ENCODE measurements at regions not wholly inside any gene's neighbourhood (a gene's known extent, or its start where the extent isn't known, plus 50 kb on each side); places are given as distances from the start of the nearest gene placed in this dataset.

GRCh38 chr13:34038541-34039068 lies 220.7 kb downstream of the RFC3 start:
- DNase-seq (ENCODE audit: low read depth, low spot score): no peak

GRCh38 chr13:34039678-34040077 lies 221.7 kb downstream of the RFC3 start:
- no peak for DNase-seq (ENCODE audit: low read depth, low spot score)

GRCh38 chr13:34040863-34041262 lies 222.9 kb downstream of the RFC3 start:
- no peak for DNase-seq (ENCODE audit: low read depth, low spot score)

GRCh38 chr13:34044041-34044440 lies 226.1 kb downstream of the RFC3 start:
- no peak for DNase-seq (ENCODE audit: low read depth, low spot score)

GRCh38 chr13:34044660-34045080 lies 226.7 kb downstream of the RFC3 start:
- no peak for DNase-seq (ENCODE audit: low read depth, low spot score)

GRCh38 chr13:34046457-34046856 lies 228.5 kb downstream of the RFC3 start:
- no peak for DNase-seq (ENCODE audit: low read depth, low spot score)

GRCh38 chr13:34048652-34049051 lies 230.7 kb downstream of the RFC3 start:
- no peak for DNase-seq (ENCODE audit: low read depth, low spot score)

GRCh38 chr13:34056733-34057258 lies 238.8 kb downstream of the RFC3 start:
- no peak for DNase-seq (ENCODE audit: low read depth, low spot score)

GRCh38 chr13:34064456-34065205 lies 246.7 kb downstream of the RFC3 start:
- DNase-seq (ENCODE audit: low read depth, low spot score): no peak

GRCh38 chr13:34065928-34066327 lies 248.0 kb downstream of the RFC3 start:
- DNase-seq (ENCODE audit: low read depth, low spot score): no peak

GRCh38 chr13:34066344-34066743 lies 248.4 kb downstream of the RFC3 start:
- no peak for DNase-seq (ENCODE audit: low read depth, low spot score)

GRCh38 chr13:34070006-34070405 lies 252.1 kb downstream of the RFC3 start:
- DNase-seq (ENCODE audit: low read depth, low spot score): no peak

GRCh38 chr13:34070544-34071303 lies 252.8 kb downstream of the RFC3 start:
- DNase-seq (ENCODE audit: low read depth, low spot score): no peak

GRCh38 chr13:34076319-34076718 lies 258.4 kb downstream of the RFC3 start:
- DNase-seq (ENCODE audit: low read depth, low spot score): no peak

- no peak for DNase-seq (ENCODE audit: low read depth, low spot score)
These were observed 259.2 kb downstream of the RFC3 start for GRCh38 chr13:34076943-34077703.

- DNase-seq (ENCODE audit: low read depth, low spot score): no peak
These were observed 260.5 kb downstream of the RFC3 start for GRCh38 chr13:34078334-34078999.

- no peak for DNase-seq (ENCODE audit: low read depth, low spot score)
These were observed 267.3 kb downstream of the RFC3 start for GRCh38 chr13:34085204-34085603.

- DNase-seq (ENCODE audit: low read depth, low spot score): no peak
These were observed 268.3 kb downstream of the RFC3 start for GRCh38 chr13:34086281-34086680.

- DNase-seq (ENCODE audit: low read depth, low spot score): no peak
These were observed 269.8 kb downstream of the RFC3 start for GRCh38 chr13:34087791-34088190.

- DNase-seq (ENCODE audit: low read depth, low spot score): no peak
These were observed 285.9 kb downstream of the RFC3 start for GRCh38 chr13:34103854-34104253.

GRCh38 chr13:34104853-34105252 lies 286.9 kb downstream of the RFC3 start:
- DNase-seq (ENCODE audit: low read depth, low spot score): no peak

Measured in ELF-1 (cell line).